ENCODE measurements at regions not wholly inside any gene's neighbourhood (a gene's known extent, or its start where the extent isn't known, plus 50 kb on each side); places are given as distances from the start of the nearest gene placed in this dataset.

DNA sequence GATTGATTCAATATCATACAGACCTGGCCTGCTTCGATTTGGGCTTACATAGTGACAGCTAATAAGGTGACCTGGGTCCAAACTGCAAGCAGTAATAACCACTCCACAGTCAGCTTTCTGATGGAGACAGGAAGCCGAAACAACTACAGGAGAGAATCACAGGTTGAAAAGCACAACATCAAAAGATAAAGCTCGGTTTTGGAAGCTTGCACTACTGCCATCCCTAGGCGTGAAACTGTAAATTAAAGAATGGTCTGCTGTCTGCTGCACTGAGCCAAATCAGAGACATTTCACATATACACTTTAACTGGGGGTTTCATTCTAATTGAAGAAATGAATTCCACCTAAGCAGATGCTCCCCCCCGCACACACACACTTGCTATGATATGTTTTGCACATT, 116.3 kb downstream of the DHX15 start:
- POLR2A ChIA-PET: no interaction called here
- no peak for DNase-seq (ENCODE audit: low read depth in 1 of 2, low spot score in 1 of 2)
- CTCF ChIA-PET: interaction anchor here (0.6 to 1.3 kb wide), 3 partner anchors 8 to 512 kb away, joined by 3 to 4 read pairs (median 3); no protein-coding TSS in a partner anchor
- FAIRE-seq: no peak
- Histone ChIP-seq H3K4me3 (no peak overlapping the region), H3K27ac (no peak overlapping the region), H3K4me1 (peaks cover 3% of the 10 kb centered on the region; the same call in 1 of the 3 replicates), H3K9me3 (no peaks in the 10 kb centered on the region), H3K4me2 (no peak overlapping the region)
- no peak for ATAC-seq
- TF ChIP-seq, protein P1, sequence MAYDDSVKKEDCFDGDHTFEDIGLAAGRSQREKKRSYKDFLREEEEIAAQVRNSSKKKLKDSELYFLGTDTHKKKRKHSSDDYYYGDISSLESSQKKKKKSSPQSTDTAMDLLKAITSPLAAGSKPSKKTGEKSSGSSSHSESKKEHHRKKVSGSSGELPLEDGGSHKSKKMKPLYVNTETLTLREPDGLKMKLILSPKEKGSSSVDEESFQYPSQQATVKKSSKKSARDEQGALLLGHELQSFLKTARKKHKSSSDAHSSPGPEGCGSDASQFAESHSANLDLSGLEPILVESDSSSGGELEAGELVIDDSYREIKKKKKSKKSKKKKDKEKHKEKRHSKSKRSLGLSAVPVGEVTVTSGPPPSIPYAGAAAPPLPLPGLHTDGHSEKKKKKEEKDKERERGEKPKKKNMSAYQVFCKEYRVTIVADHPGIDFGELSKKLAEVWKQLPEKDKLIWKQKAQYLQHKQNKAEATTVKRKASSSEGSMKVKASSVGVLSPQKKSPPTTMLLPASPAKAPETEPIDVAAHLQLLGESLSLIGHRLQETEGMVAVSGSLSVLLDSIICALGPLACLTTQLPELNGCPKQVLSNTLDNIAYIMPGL (CRISPR knock-in tag; IDR thresholded peaks at IDR 0.05; ENCODE audit: borderline replicate concordance): no peak
- TF ChIP-seq ZC3H11A (IDR thresholded peaks at IDR 0.05): no peak
- TF ChIP-seq CHD2 (IDR thresholded peaks at IDR 0.05; ENCODE audit: low read length, partially characterized antibody): no peak
- no peak for TF ChIP-seq RCOR1 (IDR thresholded peaks at IDR 0.05; ENCODE audit: low read depth, low read length)
- TF ChIP-seq RAD21 (conservative IDR thresholded peaks at IDR 0.05 in 1 of 2, IDR thresholded peaks at IDR 0.05 in 1 of 2): no peak
- no peak for TF ChIP-seq ESRRA (IDR thresholded peaks at IDR 0.05; ENCODE audit: borderline replicate concordance, low read length)
- TF ChIP-seq, protein P2, sequence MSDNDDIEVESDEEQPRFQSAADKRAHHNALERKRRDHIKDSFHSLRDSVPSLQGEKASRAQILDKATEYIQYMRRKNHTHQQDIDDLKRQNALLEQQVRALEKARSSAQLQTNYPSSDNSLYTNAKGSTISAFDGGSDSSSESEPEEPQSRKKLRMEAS (IDR thresholded peaks at IDR 0.05): no peak
- TF ChIP-seq FOXS1 (CRISPR knock-in tag; IDR thresholded peaks at IDR 0.05): no peak
- no peak for TF ChIP-seq TP53 (CRISPR knock-in tag; IDR thresholded peaks at IDR 0.05)
- TF ChIP-seq RNF2 (IDR thresholded peaks at IDR 0.05; ENCODE audit: borderline replicate concordance, low read depth): no peak
- TF ChIP-seq NPAS2 (CRISPR knock-in tag; IDR thresholded peaks at IDR 0.05; ENCODE audit: borderline replicate concordance): no peak
- TF ChIP-seq MYC (IDR thresholded peaks at IDR 0.05; ENCODE audit: borderline replicate concordance, low read length): no peak
- no peak for TF ChIP-seq RARB (CRISPR knock-in tag; IDR thresholded peaks at IDR 0.05)
- TF ChIP-seq CBX2 (IDR thresholded peaks at IDR 0.05; ENCODE audit: borderline replicate concordance, low read depth): no peak
- TF ChIP-seq NR3C1 (IDR thresholded peaks at IDR 0.05): no peak
- no peak for TF ChIP-seq SREBF2 (IDR thresholded peaks at IDR 0.05)
- TF ChIP-seq CEBPB (IDR thresholded peaks at IDR 0.05): no peak
- TF ChIP-seq ZSCAN20 (CRISPR knock-in tag; IDR thresholded peaks at IDR 0.05): no peak
- WGBS (ENCODE audit: missing lambda C conversion rate): 32% methylated on average over 5 of the region's 5 CpGs

DNA sequence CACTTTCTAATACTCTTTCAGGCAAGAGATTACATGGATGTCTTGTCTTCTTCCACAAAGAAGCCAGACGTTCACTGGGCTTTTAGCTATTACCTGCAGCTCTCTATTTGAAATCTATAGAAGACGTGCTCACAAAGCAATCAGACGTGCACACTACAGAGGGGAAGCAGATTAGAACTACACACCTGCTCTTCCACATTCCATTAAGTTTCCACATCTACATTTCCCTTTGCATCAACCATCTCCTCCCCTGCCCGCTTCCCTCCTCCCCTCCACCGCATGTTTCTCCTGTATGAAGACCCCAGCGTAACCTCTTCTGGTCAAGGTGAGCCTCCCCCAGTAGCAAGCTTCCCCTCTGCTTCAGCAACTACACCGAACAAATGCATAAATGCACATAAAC, 119.8 kb downstream of the DHX15 start:
- Histone ChIP-seq H3K9me3 (no peaks in the 10 kb centered on the region), H3K27ac (no peak overlapping the region), H3K4me1 (no peaks in the 10 kb centered on the region), H3K4me2 (no peak overlapping the region), H3K4me3 (no peak overlapping the region)
- ATAC-seq (no peak), FAIRE-seq (no peak), DNase-seq (ENCODE audit: low read depth in 1 of 2, low spot score in 1 of 2) (no peak)
- 53% methylated on average over 7 of the region's 7 CpGs for WGBS (ENCODE audit: missing lambda C conversion rate)
- ChIA-PET CTCF (no interaction called here), POLR2A (no interaction called here)
- TF ChIP-seq SMC3 (IDR thresholded peaks at IDR 0.05) (no peak), BHLHE40 (IDR thresholded peaks at IDR 0.05; ENCODE audit: low read depth, low read length) (no peak), CHD4 (IDR thresholded peaks at IDR 0.05; ENCODE audit: borderline replicate concordance) (no peak), KDM5A (IDR thresholded peaks at IDR 0.05) (no peak), GATA3 (IDR thresholded peaks at IDR 0.05; ENCODE audit: borderline replicate concordance) (no peak), NPAS2 (CRISPR knock-in tag; IDR thresholded peaks at IDR 0.05; ENCODE audit: borderline replicate concordance) (no peak), RNF2 (IDR thresholded peaks at IDR 0.05; ENCODE audit: borderline replicate concordance, low read depth) (no peak), POLR2A (IDR thresholded peaks at IDR 0.05; ENCODE audit: low read length) (no peak), EHF (CRISPR knock-in tag; IDR thresholded peaks at IDR 0.05) (no peak), EP300 (IDR thresholded peaks at IDR 0.05) (no peak), ZSCAN20 (CRISPR knock-in tag; IDR thresholded peaks at IDR 0.05) (no peak), RCOR1 (IDR thresholded peaks at IDR 0.05; ENCODE audit: low read depth, low read length) (no peak), JUNB (IDR thresholded peaks at IDR 0.05) (no peak), POLR2AphosphoS2 (conservative IDR thresholded peaks at IDR 0.05; ENCODE audit: low read length) (no peak), HOXA7 (CRISPR knock-in tag; IDR thresholded peaks at IDR 0.05) (no peak), HDAC2 (IDR thresholded peaks at IDR 0.05) (no peak), FOSL2 (IDR thresholded peaks at IDR 0.05) (no peak), FOSL2 (CRISPR knock-in tag; IDR thresholded peaks at IDR 0.05) (no peak)
- TF ChIP-seq, protein P3, sequence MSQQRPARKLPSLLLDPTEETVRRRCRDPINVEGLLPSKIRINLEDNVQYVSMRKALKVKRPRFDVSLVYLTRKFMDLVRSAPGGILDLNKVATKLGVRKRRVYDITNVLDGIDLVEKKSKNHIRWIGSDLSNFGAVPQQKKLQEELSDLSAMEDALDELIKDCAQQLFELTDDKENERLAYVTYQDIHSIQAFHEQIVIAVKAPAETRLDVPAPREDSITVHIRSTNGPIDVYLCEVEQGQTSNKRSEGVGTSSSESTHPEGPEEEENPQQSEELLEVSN (IDR thresholded peaks at IDR 0.05; ENCODE audit: borderline replicate concordance, low read depth): no peak
- TF ChIP-seq, protein P4, sequence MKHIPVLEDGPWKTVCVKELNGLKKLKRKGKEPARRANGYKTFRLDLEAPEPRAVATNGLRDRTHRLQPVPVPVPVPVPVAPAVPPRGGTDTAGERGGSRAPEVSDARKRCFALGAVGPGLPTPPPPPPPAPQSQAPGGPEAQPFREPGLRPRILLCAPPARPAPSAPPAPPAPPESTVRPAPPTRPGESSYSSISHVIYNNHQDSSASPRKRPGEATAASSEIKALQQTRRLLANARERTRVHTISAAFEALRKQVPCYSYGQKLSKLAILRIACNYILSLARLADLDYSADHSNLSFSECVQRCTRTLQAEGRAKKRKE (CRISPR knock-in tag; IDR thresholded peaks at IDR 0.05; ENCODE audit: low read depth): no peak
- TF ChIP-seq, protein P5, sequence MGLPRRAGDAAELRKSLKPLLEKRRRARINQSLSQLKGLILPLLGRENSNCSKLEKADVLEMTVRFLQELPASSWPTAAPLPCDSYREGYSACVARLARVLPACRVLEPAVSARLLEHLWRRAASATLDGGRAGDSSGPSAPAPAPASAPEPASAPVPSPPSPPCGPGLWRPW (IDR thresholded peaks at IDR 0.05): no peak

All from A549 (cell line).